GM12873 (cell line): ENCODE measurements at regions not wholly inside any gene's neighbourhood (a gene's known extent, or its start where the extent isn't known, plus 50 kb on each side); places are given as distances from the start of the nearest gene placed in this dataset.

Experiments used
- TF ChIP-seq, protein P1 (sequence below): IDR thresholded peaks from 2 replicates; pipeline ENCODE4 v1.5.1; 2012; ENCODE audit warnings: low read depth, mild to moderate bottlenecking, moderate library complexity, low read length, control low read depth; ENCODE audit not compliant: insufficient read depth; ENCODE audit errors: missing control alignments

DNA sequence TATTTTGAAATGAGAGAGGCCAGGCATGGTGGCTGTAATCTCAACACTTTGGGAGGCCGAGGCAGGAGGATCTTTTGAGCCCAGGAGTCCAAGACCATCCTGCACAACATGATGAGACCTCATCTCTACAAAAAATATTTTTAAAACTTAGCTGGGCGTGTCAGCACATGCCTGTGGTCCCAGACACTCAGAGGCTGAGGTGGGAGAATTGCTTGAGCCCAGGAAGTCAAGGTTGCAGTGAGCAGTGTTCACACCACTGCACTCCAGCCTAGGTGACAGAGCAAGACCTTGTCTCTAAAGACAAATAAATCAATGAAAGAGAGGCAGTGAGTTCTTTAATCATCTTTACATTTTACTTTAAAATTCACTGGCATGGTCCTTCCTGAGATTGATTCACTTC is 124.5 kb downstream of the DUSP6 start:
- TF ChIP-seq, protein P1, sequence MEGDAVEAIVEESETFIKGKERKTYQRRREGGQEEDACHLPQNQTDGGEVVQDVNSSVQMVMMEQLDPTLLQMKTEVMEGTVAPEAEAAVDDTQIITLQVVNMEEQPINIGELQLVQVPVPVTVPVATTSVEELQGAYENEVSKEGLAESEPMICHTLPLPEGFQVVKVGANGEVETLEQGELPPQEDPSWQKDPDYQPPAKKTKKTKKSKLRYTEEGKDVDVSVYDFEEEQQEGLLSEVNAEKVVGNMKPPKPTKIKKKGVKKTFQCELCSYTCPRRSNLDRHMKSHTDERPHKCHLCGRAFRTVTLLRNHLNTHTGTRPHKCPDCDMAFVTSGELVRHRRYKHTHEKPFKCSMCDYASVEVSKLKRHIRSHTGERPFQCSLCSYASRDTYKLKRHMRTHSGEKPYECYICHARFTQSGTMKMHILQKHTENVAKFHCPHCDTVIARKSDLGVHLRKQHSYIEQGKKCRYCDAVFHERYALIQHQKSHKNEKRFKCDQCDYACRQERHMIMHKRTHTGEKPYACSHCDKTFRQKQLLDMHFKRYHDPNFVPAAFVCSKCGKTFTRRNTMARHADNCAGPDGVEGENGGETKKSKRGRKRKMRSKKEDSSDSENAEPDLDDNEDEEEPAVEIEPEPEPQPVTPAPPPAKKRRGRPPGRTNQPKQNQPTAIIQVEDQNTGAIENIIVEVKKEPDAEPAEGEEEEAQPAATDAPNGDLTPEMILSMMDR = no peak

DNA sequence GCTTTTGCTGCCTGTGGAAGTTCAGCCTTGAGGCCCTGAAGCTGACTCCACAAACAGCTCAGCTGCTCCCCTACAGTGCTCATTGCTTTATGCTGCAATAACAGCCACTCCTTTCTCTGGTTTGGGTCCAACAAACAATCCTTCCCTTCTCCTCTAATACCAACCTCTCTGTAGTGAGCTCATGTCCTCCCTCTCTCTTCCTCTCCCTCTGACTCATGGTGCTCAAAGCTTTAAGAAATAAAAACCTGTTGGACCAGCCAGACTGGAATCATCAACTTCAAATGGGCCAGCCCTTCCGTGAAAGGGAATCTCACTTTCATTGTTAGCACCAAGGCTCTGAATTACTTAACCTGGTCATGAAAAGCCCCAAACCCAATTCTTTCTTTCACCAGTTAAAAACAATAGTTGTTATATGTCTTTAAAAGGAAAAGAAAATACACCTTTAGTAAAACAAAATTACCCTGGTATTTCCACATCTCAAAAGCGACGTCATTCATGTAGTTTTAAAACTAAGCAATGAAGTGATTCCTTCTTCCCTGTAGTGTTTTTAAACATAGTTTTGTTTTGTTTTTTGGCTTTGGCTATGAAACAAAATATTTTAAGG is 126.4 kb downstream of the DUSP6 start:
- TF ChIP-seq, protein P1 = no peak

DNA sequence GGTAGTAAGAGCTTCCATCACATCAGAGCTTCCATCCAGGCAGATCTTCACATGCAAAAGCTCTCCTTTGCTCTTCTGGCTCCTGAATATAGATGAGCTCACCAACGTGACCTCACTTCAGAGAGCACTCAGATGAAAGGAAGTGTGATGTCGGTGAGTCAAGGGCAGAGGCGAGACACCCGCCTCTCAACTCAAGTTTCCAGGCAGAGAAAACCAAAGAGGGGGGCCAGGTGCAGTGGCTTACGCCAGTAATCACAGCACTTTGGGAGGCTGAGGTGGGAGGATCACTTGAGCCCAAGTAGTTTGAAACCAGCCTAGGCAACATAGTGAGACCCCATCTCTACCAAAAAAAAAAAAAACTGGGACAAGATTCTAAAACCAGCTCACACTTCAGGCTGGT is 126.9 kb downstream of the DUSP6 start:
- TF ChIP-seq, protein P1 = no peak

DNA sequence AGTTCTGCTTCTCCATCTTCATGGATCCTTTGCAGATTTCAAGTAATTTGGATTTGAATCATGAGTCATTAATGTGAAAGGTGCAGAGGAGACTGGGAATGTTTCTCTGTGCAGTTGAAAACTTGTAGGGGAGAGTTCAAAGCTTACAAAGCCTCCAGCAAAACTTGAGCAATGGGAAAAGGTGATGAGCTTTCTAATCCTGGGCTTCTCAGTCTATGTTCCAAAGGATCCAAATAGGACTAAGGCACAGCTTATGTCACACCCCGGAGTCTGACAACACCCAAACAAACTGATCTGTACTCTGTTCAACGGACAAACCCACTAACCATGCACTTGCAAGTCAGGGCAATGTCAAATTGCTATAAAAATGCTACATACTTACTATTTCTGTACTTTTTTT is 134.8 kb downstream of the DUSP6 start:
- TF ChIP-seq, protein P1 = no peak

DNA sequence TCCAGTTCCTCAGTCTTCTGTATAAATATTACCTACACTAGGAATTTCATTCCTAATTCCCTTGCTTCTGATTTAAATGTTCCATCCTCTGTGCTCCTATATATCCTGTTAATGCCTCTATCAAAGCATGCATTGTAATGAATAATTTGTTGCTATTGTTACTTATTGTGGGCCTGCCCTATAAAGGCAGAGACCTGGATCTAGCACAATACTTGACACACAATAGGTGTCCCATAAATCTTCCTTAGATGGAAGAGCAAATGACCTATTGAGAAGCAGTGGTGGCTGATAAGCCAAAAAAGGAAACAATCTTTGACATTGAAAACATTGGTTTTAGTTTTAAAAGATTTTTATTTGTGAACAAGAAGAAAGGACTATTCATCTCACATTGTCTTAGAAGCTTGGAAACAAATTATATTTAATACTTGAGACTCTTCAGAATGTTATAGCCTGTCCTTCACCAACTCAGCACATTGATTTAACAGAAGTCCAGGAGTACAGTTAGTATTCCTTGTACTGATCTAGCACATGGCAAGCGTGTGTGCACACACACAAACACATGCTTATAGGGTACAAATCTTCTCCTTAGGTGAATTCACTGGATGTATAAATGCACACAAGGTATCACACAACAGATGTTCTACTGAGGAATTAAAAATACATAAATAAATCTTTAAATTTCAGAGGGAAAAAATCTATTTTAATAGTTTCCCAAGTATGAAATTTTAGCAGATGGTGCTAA is 135.9 kb downstream of the DUSP6 start:
- TF ChIP-seq, protein P1 = no peak

DNA sequence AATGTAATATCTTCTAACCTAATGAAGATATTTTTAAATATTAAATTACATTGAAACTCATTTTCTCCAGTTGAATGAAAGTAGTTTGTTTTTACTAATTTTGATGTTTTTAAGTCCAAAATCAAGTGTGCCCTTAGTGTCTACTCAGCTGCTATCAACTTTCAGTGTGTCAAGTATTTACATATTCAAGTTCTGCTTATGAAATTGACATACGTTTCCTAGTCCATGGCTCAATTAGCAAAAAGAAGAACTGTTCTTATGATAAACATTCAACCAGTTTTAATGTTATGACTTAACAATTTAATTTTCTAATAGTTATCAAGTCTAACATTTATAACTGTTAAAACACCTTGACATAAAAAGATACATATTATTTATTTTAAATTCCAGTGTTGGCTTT is 137.1 kb downstream of the DUSP6 start:
- TF ChIP-seq, protein P1 = no peak

DNA sequence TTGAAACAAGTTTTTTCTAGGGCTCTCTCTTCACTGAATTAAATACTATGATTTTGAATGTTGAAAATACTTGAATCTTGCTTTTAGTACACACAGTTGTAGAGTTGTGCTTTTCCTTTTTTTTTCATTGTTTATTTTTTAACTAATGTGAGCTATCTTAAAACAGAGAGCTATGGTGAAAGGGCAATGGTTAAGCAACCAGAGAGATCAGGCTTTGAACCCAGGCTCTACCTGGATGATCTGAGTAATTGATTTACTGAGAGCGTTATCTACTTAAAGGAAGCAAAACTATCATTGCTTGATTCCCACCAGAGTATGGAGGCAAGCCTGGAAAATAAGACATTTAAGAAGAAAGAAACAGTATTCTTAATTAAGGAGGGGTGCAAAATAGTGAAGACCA is 138.6 kb downstream of the DUSP6 start:
- TF ChIP-seq, protein P1 = no peak
